ENCODE measurements at regions not wholly inside any gene's neighbourhood (a gene's known extent, or its start where the extent isn't known, plus 50 kb on each side); places are given as distances from the start of the nearest gene placed in this dataset.

DNA sequence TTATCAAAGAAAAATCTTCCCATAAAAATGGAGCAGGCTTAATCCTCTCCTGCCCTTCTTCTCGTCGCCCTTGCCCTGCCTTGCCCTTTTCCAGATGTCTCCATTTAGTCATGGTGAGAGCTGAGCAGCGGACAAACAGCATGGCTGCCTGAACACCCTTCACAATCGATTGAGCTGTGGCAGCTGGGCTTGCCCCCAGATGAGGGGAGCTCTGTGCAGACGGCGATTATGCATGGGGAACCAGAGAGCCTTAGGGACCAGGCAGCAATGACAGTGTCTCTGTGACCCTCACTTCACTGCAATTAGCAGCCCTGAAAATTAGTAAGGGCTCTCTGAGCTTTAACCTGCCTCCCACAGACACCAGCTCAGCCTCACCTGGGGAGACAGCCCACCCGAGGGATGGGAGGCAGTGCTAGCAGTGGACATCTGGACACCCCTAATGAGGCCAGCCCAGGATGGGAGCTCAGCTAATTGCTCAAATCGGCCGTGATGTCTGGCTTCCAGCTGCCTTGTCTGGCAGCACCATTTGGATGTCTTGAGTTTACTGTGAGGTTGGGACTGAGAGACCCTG lies 365.7 kb downstream of the TNS1 start:
- TF ChIP-seq BHLHE40 (IDR thresholded peaks at IDR 0.05; ENCODE audit: borderline replicate concordance) (no peak), FOXK2 (IDR thresholded peaks at IDR 0.05) (no peak), SP1 (IDR thresholded peaks at IDR 0.05) (no peak), HDGF (IDR thresholded peaks at IDR 0.05; ENCODE audit: borderline replicate concordance) (no peak), FOXA1 (IDR thresholded peaks at IDR 0.05) (no peak), L3MBTL2 (conservative IDR thresholded peaks at IDR 0.05) (no peak), FOXM1 (IDR thresholded peaks at IDR 0.05; ENCODE audit: borderline replicate concordance) (no peak), SUZ12 (IDR thresholded peaks at IDR 0.05) (no peak), NFRKB (IDR thresholded peaks at IDR 0.05) (no peak), TARDBP (IDR thresholded peaks at IDR 0.05) (no peak), ZNF384 (IDR thresholded peaks at IDR 0.05) (no peak), ARNT (IDR thresholded peaks at IDR 0.05) (no peak), ELF4 (IDR thresholded peaks at IDR 0.05) (no peak)

Data from HEK293T (cell line).